HG03521 (cell line): ENCODE measurements at regions not wholly inside any gene's neighbourhood (a gene's known extent, or its start where the extent isn't known, plus 50 kb on each side); places are given as distances from the start of the nearest gene placed in this dataset.

Experiments
- ATAC-seq: cut with Tn5 transposase; IDR thresholded peaks from one replicate; pipeline ENCODE4 v1.9.1; 2021; ENCODE audit warnings: mild to moderate bottlenecking, moderate library complexity; ENCODE audit not compliant: unreplicated experiment

- ATAC-seq, result no peak
Measured at GRCh38 chr7:11290863-11291262, 317.2 kb downstream of the PHF14 start.

GRCh38 chr7:11294218-11294617, 320.5 kb downstream of the PHF14 start:
- ATAC-seq, result no peak

GRCh38 chr7:11294965-11295364, 321.3 kb downstream of the PHF14 start:
- no peak for ATAC-seq

- no peak for ATAC-seq
Measured at GRCh38 chr7:11297126-11297625, 323.5 kb downstream of the PHF14 start.

- ATAC-seq, result no peak
Measured at GRCh38 chr7:11297764-11298163, 324.1 kb downstream of the PHF14 start.

- ATAC-seq, result no peak
Measured at GRCh38 chr7:11298220-11298619, 324.5 kb downstream of the PHF14 start.

GRCh38 chr7:11300241-11300640, 326.6 kb downstream of the PHF14 start:
- ATAC-seq, result no peak

- no peak for ATAC-seq
Measured at GRCh38 chr7:11302121-11302520, 328.4 kb downstream of the PHF14 start.

- ATAC-seq, result no peak
Measured at GRCh38 chr7:11313801-11314200, 340.1 kb downstream of the PHF14 start.

GRCh38 chr7:11315666-11316258, 342.1 kb downstream of the PHF14 start:
- no peak for ATAC-seq

- ATAC-seq, result peak; percentile 45
Measured at GRCh38 chr7:11317766-11318165, 344.1 kb downstream of the PHF14 start.

- ATAC-seq, result no peak
Measured at GRCh38 chr7:11319491-11320274, 346.0 kb downstream of the PHF14 start.
